Osteocyte (in vitro differentiated cells): ENCODE measurements at regions not wholly inside any gene's neighbourhood (a gene's known extent, or its start where the extent isn't known, plus 50 kb on each side); places are given as distances from the start of the nearest gene placed in this dataset.

Source experiments
- DNase-seq: peaks from one replicate; pipeline ENCODE4 v3.0.0; 2021; ENCODE audit warnings: mixed read lengths; ENCODE audit not compliant: unreplicated experiment; ENCODE audit errors: extremely low spot score
- H3K27ac Mint-ChIP-seq: one replicate; pipeline ENCODE4 v1.8.0; 2021; ENCODE audit warnings: mild to moderate bottlenecking, mixed read lengths; ENCODE audit not compliant: unreplicated experiment
- H3K27me3 Mint-ChIP-seq: one replicate; pipeline ENCODE4 v1.8.0; 2021; ENCODE audit warnings: mixed read lengths; ENCODE audit not compliant: unreplicated experiment
- H3K36me3 Mint-ChIP-seq: one replicate; pipeline ENCODE4 v1.8.0; 2021; ENCODE audit warnings: mixed read lengths; ENCODE audit not compliant: unreplicated experiment
- H3K4me1 Mint-ChIP-seq: one replicate; pipeline ENCODE4 v1.8.0; 2021; ENCODE audit warnings: mixed read lengths; ENCODE audit not compliant: unreplicated experiment
- H3K4me3 Mint-ChIP-seq: one replicate; pipeline ENCODE4 v1.8.0; 2021; ENCODE audit warnings: mild to moderate bottlenecking, moderate library complexity, mixed read lengths; ENCODE audit not compliant: unreplicated experiment
- H3K9me3 Mint-ChIP-seq: one replicate; pipeline ENCODE4 v1.8.0; 2021; ENCODE audit warnings: mixed read lengths; ENCODE audit not compliant: unreplicated experiment
- TF ChIP-seq, protein P1 (sequence below): fragments of 200-600 bp; sonication (generic); IDR thresholded peaks from 2 replicates; pipeline ENCODE4 v1.5.0; 2021; ENCODE audit warnings: antibody characterized with exemption, mild to moderate bottlenecking, moderate library complexity

DNA sequence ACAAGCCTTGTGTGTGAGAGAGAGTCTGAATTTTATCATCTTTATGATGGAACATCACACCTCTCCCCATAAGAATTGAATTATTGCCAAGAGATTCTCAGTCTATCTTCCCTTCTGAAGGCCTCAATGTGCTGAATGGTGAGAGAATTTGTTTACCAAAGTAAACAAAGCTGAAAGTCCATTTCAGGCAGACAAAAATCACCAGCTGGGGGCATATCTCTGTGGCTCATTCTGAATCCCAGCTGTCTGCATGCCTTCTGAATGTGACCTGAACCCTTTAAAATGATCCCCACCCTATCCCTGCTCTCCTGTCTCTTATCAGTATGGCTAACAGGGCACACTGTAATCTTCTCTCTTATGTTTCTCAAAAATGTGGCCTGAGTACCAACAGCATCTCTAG is 99.1 kb upstream of the CAMK1G start:
- Mint-ChIP-seq H3K4me3 (no peak overlapping the region), H3K27me3 (no peaks in the 10 kb centered on the region), H3K36me3 (no peaks in the 10 kb centered on the region), H3K27ac (no peak overlapping the region), H3K9me3 (no peaks in the 10 kb centered on the region), H3K4me1 (no peaks in the 10 kb centered on the region)
- DNase-seq = no peak
- TF ChIP-seq, protein P1, sequence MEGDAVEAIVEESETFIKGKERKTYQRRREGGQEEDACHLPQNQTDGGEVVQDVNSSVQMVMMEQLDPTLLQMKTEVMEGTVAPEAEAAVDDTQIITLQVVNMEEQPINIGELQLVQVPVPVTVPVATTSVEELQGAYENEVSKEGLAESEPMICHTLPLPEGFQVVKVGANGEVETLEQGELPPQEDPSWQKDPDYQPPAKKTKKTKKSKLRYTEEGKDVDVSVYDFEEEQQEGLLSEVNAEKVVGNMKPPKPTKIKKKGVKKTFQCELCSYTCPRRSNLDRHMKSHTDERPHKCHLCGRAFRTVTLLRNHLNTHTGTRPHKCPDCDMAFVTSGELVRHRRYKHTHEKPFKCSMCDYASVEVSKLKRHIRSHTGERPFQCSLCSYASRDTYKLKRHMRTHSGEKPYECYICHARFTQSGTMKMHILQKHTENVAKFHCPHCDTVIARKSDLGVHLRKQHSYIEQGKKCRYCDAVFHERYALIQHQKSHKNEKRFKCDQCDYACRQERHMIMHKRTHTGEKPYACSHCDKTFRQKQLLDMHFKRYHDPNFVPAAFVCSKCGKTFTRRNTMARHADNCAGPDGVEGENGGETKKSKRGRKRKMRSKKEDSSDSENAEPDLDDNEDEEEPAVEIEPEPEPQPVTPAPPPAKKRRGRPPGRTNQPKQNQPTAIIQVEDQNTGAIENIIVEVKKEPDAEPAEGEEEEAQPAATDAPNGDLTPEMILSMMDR = no peak

- H3K9me3 Mint-ChIP-seq = no peaks in the 10 kb centered on the region
- no peak for DNase-seq
- H3K27ac Mint-ChIP-seq = no peak overlapping the region
- no peaks in the 10 kb centered on the region for H3K4me1 Mint-ChIP-seq
- H3K4me3 Mint-ChIP-seq = no peak overlapping the region
- no peaks in the 10 kb centered on the region for H3K27me3 Mint-ChIP-seq
- H3K36me3 Mint-ChIP-seq = no peaks in the 10 kb centered on the region
- TF ChIP-seq, protein P1 = no peak
Measured at GRCh38 chr1:209485167-209485566, 98.3 kb upstream of the CAMK1G start.

GRCh38 chr1:209485751-209486150 is 97.8 kb upstream of the CAMK1G start:
- TF ChIP-seq, protein P1 = no peak
- no peak overlapping the region for H3K27ac Mint-ChIP-seq
- H3K9me3 Mint-ChIP-seq = no peaks in the 10 kb centered on the region

GRCh38 chr1:209486861-209487593 is 96.5 kb upstream of the CAMK1G start:
- Mint-ChIP-seq H3K9me3 (no peaks in the 10 kb centered on the region), H3K36me3 (no peaks in the 10 kb centered on the region), H3K4me3 (no peak overlapping the region), H3K27ac (no peak overlapping the region), H3K27me3 (peaks cover 9% of the 10 kb centered on the region), H3K4me1 (no peaks in the 10 kb centered on the region)
- TF ChIP-seq, protein P1 = no peak
- no peak for DNase-seq

More at GRCh38 chr1:209485751-209486150, 97.8 kb upstream of the CAMK1G start:
- H3K4me1 Mint-ChIP-seq = no peaks in the 10 kb centered on the region
- no peaks in the 10 kb centered on the region for H3K36me3 Mint-ChIP-seq
- H3K27me3 Mint-ChIP-seq = peaks cover 3% of the 10 kb centered on the region
- DNase-seq = no peak
- no peak overlapping the region for H3K4me3 Mint-ChIP-seq

GRCh38 chr1:209490013-209490412 is 93.5 kb upstream of the CAMK1G start:
- no peaks in the 10 kb centered on the region for H3K36me3 Mint-ChIP-seq
- no peak for DNase-seq
- TF ChIP-seq, protein P1 = peak; percentile 28

More at GRCh38 chr1:209490013-209490412, 93.5 kb upstream of the CAMK1G start:
- H3K9me3 Mint-ChIP-seq = no peaks in the 10 kb centered on the region
- H3K4me1 Mint-ChIP-seq = no peaks in the 10 kb centered on the region
- H3K4me3 Mint-ChIP-seq = no peak overlapping the region
- no peak overlapping the region for H3K27ac Mint-ChIP-seq
- H3K27me3 Mint-ChIP-seq = peaks cover 11% of the 10 kb centered on the region
